Kidney epithelial cell (primary cell): ENCODE measurements at regions not wholly inside any gene's neighbourhood (a gene's known extent, or its start where the extent isn't known, plus 50 kb on each side); places are given as distances from the start of the nearest gene placed in this dataset.

Experiments
- DNase-seq: peaks from one replicate; pipeline ENCODE4 v3.0.0-alpha.2; 2010; ENCODE audit warnings: low read depth
- H3K27me3 ChIP-seq: 2 replicates; pipeline ENCODE4 v1.6.0; 2011; ENCODE audit warnings: low read length; ENCODE audit not compliant: control insufficient read depth, insufficient read depth
- H3K36me3 ChIP-seq: 2 replicates; pipeline ENCODE4 v1.5.1; 2011; ENCODE audit warnings: low read length; ENCODE audit not compliant: control insufficient read depth, insufficient read depth
- H3K4me3 ChIP-seq: 2 replicates; pipeline ENCODE4 v1.5.1; 2011; ENCODE audit warnings: low read depth, mild to moderate bottlenecking, control low read depth, low read length
- CTCF ChIP-seq: IDR thresholded peaks from 2 replicates; pipeline ENCODE4 v1.5.1; 2011; ENCODE audit warnings: mild to moderate bottlenecking, moderate library complexity, low read length, control low read depth, inconsistent platforms; ENCODE audit not compliant: insufficient read depth, poor library complexity, severe bottlenecking

DNA sequence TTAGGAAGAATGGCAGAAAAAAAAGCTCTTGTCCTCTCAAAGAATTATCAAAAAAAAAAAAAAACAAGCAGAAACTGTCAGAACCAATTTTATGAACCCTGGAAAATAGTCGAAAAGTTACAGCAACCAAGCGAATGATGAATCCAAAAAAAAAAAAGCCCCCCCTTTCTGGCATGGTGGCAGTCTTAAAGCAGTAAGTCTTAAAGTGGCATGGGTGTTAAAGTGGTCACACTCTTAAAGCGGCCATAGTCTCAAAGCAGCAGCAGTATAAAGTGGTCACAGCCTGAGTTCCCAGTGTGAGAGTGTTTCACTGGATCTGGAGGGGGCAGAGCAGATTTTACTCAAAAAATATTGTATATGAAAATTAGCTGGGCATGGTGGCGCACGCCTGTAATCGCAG is 96.8 kb upstream of the RAB18 start:
- no peak for DNase-seq
- H3K4me3 ChIP-seq, result no peak overlapping the region
- H3K36me3 ChIP-seq, result no peaks in the 10 kb centered on the region
- no peaks in the 10 kb centered on the region for H3K27me3 ChIP-seq
- no peak for TF ChIP-seq CTCF

DNA sequence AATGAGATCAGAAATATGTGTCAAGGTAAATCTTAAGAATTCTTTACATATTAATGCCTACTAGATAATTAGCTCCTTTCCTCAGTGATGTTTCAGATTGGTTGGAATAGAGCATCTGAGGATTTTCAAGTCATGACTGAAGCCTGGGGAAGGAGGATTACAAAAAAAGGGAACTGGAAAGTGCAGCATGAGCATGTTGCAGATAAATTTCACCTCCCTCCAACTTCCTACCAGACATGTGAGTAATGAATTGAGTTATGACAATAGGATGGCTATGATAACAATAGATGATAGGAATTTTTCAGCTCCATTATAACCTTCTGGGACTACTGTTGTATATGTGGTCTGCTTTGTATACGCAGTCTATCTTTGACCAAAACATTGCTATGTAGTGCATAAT is 104.2 kb upstream of the RAB18 start:
- H3K4me3 ChIP-seq, result no peak overlapping the region
- no peaks in the 10 kb centered on the region for H3K36me3 ChIP-seq
- DNase-seq, result no peak
- H3K27me3 ChIP-seq, result no peaks in the 10 kb centered on the region
- TF ChIP-seq CTCF, result no peak

DNA sequence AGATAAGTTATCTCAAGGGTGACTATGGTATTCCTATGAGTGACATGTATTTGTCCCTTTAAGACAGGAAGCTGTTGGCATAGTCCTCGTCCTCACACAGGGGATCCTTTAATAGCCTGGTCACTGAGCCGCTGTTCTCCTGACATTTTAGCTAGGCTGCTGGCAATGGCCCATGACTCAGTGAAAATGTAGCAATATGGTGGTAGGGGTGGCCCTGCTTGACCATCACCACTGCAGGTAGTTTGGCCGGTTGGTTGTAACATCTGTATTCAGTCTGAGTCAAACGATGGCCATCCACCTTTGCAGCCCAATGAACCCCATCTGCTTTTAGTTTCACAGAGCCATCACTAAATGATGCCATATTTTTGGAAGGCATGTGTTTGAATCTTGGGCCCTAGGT is 110.1 kb upstream of the RAB18 start:
- no peak for TF ChIP-seq CTCF
- no peaks in the 10 kb centered on the region for H3K36me3 ChIP-seq
- H3K4me3 ChIP-seq, result no peak overlapping the region
- no peaks in the 10 kb centered on the region for H3K27me3 ChIP-seq
- DNase-seq, result no peak

DNA sequence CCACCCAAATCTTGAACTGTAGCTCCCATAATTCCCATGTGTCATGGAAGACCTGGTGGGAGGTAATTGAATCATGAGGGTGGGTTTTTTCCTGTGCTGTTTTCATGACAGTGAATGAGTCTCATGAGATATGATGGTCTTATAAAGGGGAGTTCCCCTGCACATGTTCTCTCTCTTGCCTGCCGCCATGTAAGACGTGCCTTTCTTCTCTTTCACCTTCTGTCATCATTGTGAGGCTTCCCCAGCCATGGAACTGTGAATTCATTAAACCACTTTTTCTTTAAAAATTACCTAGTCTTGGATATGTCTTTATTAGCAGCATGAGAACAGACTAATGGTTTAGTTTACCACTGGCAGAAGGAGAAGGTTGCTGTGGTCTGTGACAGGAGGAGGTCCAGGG is 111.5 kb upstream of the RAB18 start:
- Histone ChIP-seq H3K4me3 (no peak overlapping the region), H3K36me3 (no peaks in the 10 kb centered on the region), H3K27me3 (no peaks in the 10 kb centered on the region)
- DNase-seq, result no peak
- TF ChIP-seq CTCF, result no peak

DNA sequence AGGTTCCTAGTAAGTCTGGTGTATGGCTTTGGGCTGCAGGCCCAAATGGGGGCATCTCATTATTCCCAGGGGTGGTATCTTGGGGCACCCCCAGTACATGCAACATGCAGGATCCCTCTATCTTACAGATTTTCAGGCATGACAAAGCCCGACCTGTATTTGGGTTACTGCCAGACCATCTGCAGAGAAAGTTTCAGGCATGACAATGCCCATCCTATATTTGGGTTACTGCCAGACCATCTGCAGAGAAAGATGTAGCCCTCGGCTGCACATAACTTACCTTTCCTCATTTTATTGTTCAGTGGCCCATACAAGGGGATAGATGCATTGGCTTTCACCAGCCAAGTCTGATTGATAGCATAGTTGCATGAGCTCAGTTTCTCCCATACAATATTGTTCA is 112.2 kb upstream of the RAB18 start:
- no peaks in the 10 kb centered on the region for H3K36me3 ChIP-seq
- no peaks in the 10 kb centered on the region for H3K27me3 ChIP-seq
- no peak for TF ChIP-seq CTCF
- no peak overlapping the region for H3K4me3 ChIP-seq
- no peak for DNase-seq

GRCh38 chr10:27391325-27391724 is 112.8 kb upstream of the RAB18 start:
- TF ChIP-seq CTCF, result no peak
- no peak overlapping the region for H3K4me3 ChIP-seq
- no peak for DNase-seq
- H3K27me3 ChIP-seq, result no peaks in the 10 kb centered on the region
- H3K36me3 ChIP-seq, result no peaks in the 10 kb centered on the region
